HAP-1 (cell line): ENCODE measurements at regions not wholly inside any gene's neighbourhood (a gene's known extent, or its start where the extent isn't known, plus 50 kb on each side); places are given as distances from the start of the nearest gene placed in this dataset.

Experiments used
- DNase-seq, 2 experiments: peaks; one replicate each; pipeline ENCODE4 v3.0.0-alpha.2; 2016 to 2020; ENCODE audit warnings: low spot score in 2 of 2
- H3K27me3 ChIP-seq: fragments of 250-450 bp; sonication (Bioruptor Pico); 2 replicates; pipeline ENCODE4 v1.5.1; 2020; ENCODE audit warnings: low read depth, mild to moderate bottlenecking, moderate library complexity
- H3K36me3 ChIP-seq: fragments of 250-450 bp; sonication (Bioruptor Pico); replicated peaks from 2 replicates; pipeline ENCODE4 v1.5.1; 2020; ENCODE audit warnings: mild to moderate bottlenecking
- H3K4me1 ChIP-seq: fragments of 250-450 bp; sonication (Bioruptor Pico); 2 replicates; pipeline ENCODE4 v1.5.1; 2020; ENCODE audit warnings: mild to moderate bottlenecking
- H3K4me3 ChIP-seq: fragments of 250-450 bp; sonication (Bioruptor Pico); 2 replicates; pipeline ENCODE4 v1.5.1; 2020; ENCODE audit warnings: mild to moderate bottlenecking, moderate library complexity
- H3K9me3 ChIP-seq: fragments of 250-450 bp; sonication (Bioruptor Pico); 2 replicates; pipeline ENCODE4 v1.5.1; 2020; ENCODE audit warnings: mild to moderate bottlenecking, moderate library complexity
- in situ Hi-C: fragments of 300-500 bp; cut with MboI; formaldehyde crosslinking; loops from 3 replicates; pipeline ENCODE4 v1.14.3; 2020; ENCODE audit warnings: low sequenced_read_pairs, inconsistent platforms, mixed read lengths

GRCh38 chr9:87447547-87448432 is 49.9 kb upstream of the DAPK1 start:
- no peak for DNase-seq
- in situ Hi-C loops: no loop called here

More at GRCh38 chr9:87447547-87448432, 49.9 kb upstream of the DAPK1 start:
- H3K36me3 ChIP-seq: no peaks in the 10 kb centered on the region
- H3K27me3 ChIP-seq: no peaks in the 10 kb centered on the region
- no peaks in the 10 kb centered on the region for H3K9me3 ChIP-seq
- no peak overlapping the region for H3K4me3 ChIP-seq
- H3K4me1 ChIP-seq: no peaks in the 10 kb centered on the region
